Hematopoietic multipotent progenitor cell treated with erythropoietin and hydrocortisone succinate and interleukin-3 and kit ligand, for 6 days (in vitro differentiated cells): ENCODE measurements at regions not wholly inside any gene's neighbourhood (a gene's known extent, or its start where the extent isn't known, plus 50 kb on each side); places are given as distances from the start of the nearest gene placed in this dataset.

Experiments
- DNase-seq: peaks from one replicate; pipeline ENCODE4 v3.0.0-alpha.2; 2015

GRCh38 chr15:61524086-61524485, 295.0 kb upstream of the RORA start:
- DNase-seq = no peak

DNA sequence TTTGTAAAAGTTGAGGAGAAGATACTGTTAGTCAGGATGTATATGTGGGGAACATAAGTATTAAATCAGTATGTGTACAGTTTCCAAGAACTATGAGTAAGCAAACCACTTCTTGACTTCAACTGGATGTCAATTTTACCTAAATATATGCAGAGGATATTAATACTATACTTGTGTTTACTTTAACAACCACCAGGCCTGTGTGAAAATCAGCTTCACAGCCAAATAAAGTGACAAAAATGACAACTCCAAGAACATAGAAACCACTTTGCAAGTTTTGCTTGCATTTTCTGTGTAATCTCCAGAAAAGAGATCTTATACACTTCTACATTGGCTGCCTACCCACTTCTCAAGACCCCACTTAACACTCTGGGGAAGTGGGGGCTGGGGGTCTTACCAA, 293.3 kb upstream of the RORA start:
- DNase-seq = no peak

DNA sequence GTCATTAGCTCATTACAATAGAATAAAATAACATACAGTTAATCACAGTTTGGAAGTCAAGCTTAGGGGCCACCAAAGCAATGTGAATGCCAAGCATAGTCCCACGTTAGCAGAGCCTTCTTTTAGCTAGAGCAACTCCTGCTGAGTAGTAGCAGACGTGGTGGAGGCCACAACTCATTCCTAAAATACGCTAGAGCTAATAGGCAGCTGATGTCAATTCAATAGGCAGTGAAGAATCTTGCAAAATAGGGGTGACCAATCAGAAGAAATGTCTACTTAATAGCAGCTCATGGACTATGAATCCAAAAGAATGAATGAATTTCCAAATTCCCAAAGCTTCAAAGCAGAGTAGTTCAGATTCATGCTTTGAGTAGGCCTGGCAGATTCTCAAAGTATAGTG, 292.9 kb upstream of the RORA start:
- no peak for DNase-seq

DNA sequence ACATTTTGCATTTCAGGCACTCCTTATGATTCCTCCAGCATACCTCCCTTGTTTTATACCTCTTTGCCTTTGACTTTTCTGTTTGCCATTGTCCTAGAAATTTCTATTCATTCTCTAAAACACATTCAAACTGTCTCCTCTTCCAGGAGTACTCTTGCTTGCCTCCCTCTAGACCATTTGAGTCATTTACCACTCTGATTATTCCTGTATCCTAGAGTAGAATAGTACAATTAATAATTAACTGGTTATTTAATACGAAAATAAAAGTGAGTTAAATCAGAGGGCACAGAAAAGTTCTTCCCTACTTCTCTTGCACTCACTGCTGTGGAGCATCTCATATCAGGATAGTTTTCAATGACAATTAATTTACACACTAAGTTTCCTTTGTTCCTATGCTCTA, 290.2 kb upstream of the RORA start:
- DNase-seq = no peak

DNA sequence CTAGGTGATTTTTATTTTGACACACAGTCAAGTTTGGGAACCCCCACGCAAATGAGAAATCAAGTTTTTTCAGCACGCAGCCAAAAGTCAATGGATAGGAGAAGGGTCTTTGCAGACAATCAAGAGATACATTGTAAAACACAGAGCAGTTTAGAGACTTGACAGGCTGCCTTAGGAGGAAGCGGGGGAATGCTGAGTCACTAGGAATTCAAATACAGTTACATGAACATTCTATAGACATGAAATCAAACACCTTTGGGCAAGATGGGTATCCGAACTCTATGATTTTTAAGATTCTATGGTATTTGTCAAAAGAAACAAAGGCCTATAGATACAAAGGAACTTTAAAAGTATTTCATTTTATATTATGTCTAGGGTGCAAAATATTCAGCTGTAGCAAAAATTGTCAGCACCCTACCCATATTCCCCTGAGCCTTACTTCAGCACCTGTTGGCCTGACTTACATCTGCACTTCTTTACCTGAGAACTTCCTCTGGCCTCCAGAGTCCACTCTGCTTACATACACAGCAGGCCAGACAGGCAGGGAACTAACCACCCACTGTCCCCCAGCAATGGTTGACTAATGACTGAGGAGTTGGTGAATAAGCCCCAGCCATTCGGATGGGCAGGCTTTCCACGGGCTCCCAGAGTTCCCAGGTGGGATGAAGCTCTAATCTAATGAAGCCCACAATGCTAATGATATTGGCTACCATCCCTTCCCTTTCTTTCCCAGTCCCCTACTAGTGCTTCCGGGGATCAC, 289.3 kb upstream of the RORA start:
- DNase-seq = no peak

DNA sequence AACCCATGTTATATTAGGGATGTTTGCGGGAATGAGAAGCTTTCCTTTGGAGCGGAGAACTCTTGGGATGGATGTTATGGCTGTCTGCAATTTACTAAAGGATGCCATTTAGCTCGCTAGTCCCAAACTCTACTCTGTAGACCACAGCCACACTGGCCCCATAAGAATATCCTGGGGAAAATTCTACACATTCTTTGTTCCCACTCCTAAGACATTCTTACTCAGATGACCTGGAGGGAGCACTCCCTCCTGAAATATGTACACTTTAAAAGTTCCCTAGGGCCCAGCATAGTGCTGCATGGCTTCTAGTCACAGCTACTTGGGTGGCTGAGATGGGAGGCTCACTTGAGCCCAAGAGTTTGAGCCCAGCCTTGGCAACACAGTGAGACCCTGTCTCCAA, 288.7 kb upstream of the RORA start:
- DNase-seq = no peak

DNA sequence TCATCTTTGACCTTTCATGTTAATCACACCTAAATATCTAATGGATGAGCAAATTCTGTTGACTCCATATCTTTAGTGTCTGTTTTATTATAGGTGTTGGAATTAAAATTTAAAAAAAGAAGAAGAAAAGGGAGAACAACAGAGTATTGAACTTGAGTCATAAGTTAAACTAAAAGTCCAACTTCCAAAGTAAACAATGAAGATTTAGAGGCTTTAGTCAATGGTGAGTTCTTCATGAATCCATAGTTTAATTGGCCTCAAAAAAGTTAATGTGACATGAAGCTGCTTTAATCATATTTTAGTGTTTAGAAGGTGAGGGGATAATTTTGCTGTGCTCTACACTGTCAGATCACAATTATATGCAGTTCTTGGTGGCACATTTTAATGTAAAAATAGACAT, 288.2 kb upstream of the RORA start:
- DNase-seq = no peak

- no peak for DNase-seq
Measured at GRCh38 chr15:61511756-61512155, 282.7 kb upstream of the RORA start.

DNA sequence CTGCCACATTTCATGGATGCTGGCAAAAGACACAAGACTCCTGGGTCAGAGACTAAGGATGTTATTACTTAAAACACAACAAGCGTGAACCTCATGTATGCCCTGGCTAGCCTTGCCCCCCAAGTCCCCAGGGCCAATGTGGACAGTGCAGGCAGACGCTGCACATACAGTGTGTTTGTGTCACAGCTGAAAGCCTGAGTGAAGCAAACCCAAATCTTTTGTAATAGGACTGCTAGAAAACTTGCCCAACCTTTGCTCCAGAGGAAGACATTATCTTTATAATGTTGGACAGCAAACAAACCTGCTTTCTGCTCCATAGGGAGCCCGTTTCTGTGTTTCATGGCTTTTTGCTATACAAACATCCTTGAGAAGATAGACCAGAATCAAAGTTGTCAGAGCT, 282.0 kb upstream of the RORA start:
- no peak for DNase-seq

- no peak for DNase-seq
Measured at GRCh38 chr15:61509327-61509840, 280.3 kb upstream of the RORA start.

DNA sequence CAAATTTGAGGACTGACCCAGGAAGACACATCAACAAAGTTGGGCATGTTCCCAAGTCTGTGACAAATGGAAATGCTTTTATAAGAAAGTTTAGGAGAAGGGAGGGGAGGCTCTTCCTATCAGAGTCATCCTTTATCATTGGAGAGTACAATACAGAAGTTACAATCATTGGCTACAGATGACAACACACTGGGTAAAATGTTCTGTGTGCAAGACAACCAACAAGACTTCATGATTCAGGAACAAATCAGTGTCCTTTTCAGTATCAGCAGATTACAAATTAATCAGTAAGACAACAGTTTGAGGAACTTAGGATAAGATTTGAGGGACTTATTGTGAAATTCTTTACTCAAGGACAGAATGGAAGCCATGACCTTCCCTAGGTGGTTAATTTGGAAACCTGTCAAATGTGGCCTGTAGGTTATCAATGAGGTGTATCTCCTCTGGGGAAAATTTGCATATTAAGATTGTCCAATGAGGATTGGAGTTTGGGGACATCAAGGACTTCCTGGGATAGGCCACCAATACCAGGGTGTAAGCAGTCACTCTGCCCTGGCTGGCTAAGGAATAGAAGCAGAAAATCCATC, 274.4 kb upstream of the RORA start:
- DNase-seq = no peak

- no peak for DNase-seq
Measured at GRCh38 chr15:61501815-61502389, 272.8 kb upstream of the RORA start.

DNA sequence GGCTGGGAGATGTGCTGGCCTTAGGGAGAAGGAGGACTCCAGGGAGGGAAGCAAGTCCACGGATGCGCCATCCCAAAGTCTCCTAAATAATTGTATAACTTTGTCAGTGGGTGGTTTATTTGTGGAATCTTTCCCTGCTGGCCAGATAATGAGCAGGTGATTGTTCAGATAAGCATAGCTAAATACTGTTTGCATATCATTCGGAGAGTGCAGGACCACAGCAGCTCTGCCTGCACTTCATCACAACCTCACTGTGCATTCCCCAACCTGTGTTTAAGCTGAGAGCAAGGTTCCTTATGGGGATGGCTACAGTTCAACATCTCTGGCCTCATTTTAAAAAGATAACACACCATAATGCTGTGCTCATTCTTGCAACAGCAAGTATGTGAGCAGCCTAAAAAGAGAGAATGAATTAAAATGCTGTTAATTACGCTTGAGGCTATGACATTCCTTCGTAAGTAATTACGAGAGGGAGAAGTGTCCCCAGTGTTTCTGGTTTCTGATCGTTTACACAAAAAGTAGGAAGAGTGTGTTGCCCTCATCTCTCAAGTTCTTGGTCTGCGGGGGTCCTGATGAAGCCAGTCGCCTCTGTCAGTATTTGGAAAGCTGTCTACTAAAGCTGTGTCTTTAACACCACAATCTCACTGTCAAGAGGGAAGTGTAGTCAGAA, 272.0 kb upstream of the RORA start:
- DNase-seq = no peak

GRCh38 chr15:61500523-61500922, 271.4 kb upstream of the RORA start:
- no peak for DNase-seq

DNA sequence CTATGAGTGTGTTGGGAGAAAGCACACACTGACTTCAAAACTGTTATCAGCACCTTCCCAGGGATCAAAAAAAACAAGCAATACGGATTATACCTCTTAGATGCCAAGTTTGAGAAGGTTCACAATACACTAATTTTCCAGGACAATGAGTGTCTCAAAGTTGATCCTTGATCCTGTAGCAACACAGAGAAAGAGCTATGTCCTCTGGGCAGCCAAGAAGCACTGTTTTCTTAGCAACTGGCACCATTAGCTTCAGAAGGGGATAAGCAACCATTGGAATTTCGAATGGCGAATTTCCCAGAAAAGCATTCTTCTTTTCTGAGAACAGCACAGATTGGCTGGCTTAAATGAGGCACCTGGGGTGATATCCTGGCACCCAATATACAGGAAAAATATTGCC, 270.3 kb upstream of the RORA start:
- DNase-seq = no peak

- no peak for DNase-seq
Measured at GRCh38 chr15:61489571-61489970, 260.5 kb upstream of the RORA start.

GRCh38 chr15:61483599-61483998, 254.5 kb upstream of the RORA start:
- DNase-seq = no peak

DNA sequence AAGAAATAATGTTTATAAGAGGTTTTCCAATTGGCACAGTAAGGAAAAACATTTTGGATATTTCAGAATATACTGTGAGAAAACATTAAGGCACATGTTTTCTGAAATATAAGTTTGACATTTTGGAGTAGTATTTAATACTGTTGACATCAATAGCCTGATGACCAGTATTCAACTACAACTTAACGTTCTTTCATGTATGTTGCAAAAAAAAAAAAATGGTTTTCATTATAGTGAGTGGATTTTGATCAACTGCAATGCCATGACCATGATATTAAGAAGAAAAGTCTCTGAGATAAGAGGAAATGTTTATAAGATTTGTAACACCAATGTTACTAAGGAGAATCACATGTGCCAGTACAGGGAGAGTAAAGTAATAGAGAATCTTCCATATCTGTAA, 252.8 kb upstream of the RORA start:
- DNase-seq = no peak

DNA sequence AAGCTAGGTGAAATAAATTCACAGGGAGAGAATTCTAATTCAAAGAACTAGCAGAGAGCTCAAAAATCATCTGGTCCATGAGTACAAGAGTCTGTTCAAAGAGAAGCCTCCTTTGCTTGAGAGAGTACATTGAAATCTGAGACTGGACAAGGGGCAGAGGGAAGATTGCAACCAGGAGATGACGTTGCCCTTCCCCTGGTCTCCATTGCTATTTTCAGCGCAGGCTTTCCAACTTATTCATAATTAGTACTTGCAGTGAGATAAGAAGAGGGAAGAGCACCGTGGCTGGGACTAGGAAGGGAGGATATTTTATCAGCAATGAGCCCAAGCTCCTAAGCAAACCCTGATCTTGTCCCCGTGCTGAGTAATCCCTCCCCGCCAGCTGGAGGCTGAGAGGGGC, 251.8 kb upstream of the RORA start:
- DNase-seq = no peak

DNA sequence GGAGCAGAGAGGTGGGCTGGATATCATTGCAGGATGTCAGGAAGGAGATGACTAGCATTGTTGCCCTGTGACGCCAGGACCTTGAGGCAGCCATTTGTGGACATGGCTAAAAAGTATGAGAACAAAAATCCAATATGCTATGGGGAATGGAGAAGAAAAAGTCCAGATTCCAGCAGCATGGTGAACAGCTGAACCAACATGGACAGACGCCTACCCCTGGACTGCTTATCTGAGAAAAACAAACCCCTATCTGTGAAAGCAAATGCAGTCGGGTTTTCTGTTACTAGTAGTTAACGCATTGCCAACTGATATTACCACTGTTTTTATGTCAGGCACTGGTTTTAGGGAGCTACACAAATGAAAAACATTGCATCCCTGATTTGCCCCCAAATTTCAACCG, 251.2 kb upstream of the RORA start:
- DNase-seq = no peak

DNA sequence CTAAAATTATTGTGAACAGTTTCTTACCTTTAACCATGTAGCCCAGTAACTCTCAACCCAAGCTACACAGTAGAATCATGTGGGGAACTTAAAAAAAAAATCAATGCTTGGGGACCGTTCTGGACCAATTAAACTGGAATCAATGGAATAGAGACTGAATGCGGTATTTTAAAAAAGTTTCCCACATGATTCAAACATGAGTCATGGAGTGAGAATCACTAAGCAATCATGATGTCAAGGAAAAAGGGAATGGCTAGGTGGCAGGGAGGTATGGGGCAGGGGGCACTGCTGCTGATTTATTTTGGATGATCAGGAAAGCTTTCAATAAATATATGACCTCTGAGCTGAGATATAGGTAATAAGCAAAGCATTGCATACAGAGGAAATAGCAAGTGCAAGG, 250.5 kb upstream of the RORA start:
- no peak for DNase-seq

- no peak for DNase-seq
Measured at GRCh38 chr15:61476741-61477140, 247.6 kb upstream of the RORA start.

GRCh38 chr15:61474796-61475195, 245.7 kb upstream of the RORA start:
- no peak for DNase-seq

GRCh38 chr15:61467823-61468222, 238.7 kb upstream of the RORA start:
- no peak for DNase-seq
